NCI-H1417 (cell line): ENCODE measurements at regions not wholly inside any gene's neighbourhood (a gene's known extent, or its start where the extent isn't known, plus 50 kb on each side); places are given as distances from the start of the nearest gene placed in this dataset.
"Not testable (repeated sequence)": the region's sequence is repeated elsewhere in the genome, so short reads cannot be mapped to it uniquely, and the experiment has no call there.

Experiments used
- DNase-seq, 3 experiments: peaks; one replicate each; lab custom pipeline; 2025; lab: John Stamatoyannopoulos, UW

GRCh38 chr6:43886067-43886461 is 116.1 kb downstream of the VEGFA start:
- no peak for DNase-seq

GRCh38 chr6:43885399-43886066 is 115.5 kb downstream of the VEGFA start:
- no peak for DNase-seq

GRCh38 chr6:43884652-43885022 is 114.6 kb downstream of the VEGFA start:
- DNase-seq, result no peak

GRCh38 chr6:43883847-43884651 is 114.0 kb downstream of the VEGFA start:
- DNase-seq, result no peak

GRCh38 chr6:43882690-43883448 is 112.9 kb downstream of the VEGFA start:
- DNase-seq, result not testable (repeated sequence)

GRCh38 chr6:43880236-43881137 is 110.5 kb downstream of the VEGFA start:
- DNase-seq, result no peak

- no peak for DNase-seq
Observed at GRCh38 chr6:43879722-43880121, 109.7 kb downstream of the VEGFA start.

GRCh38 chr6:43878823-43879495 is 108.9 kb downstream of the VEGFA start:
- no peak for DNase-seq

- no peak for DNase-seq
Observed at GRCh38 chr6:43878127-43878634, 108.2 kb downstream of the VEGFA start.

- DNase-seq, result no peak
Observed at GRCh38 chr6:43877463-43878126, 107.6 kb downstream of the VEGFA start.

- no peak for DNase-seq
Observed at GRCh38 chr6:43877036-43877435, 107.0 kb downstream of the VEGFA start.

- DNase-seq, result no peak
Observed at GRCh38 chr6:43876602-43877001, 106.6 kb downstream of the VEGFA start.

- no peak for DNase-seq
Observed at GRCh38 chr6:43875849-43876572, 106.0 kb downstream of the VEGFA start.

GRCh38 chr6:43874814-43875590 is 105.0 kb downstream of the VEGFA start:
- DNase-seq, result no peak

GRCh38 chr6:43873806-43874714 is 104.0 kb downstream of the VEGFA start:
- peak; percentile 37 to 92 (median 76) for DNase-seq

GRCh38 chr6:43871933-43872332 is 101.9 kb downstream of the VEGFA start:
- DNase-seq, result peak; percentile 9 to 79 (median 56)

- DNase-seq, result no peak
Observed at GRCh38 chr6:43871284-43871683, 101.3 kb downstream of the VEGFA start.

GRCh38 chr6:43870660-43871061 is 100.7 kb downstream of the VEGFA start:
- DNase-seq, result no peak
